ENCODE measurements at regions not wholly inside any gene's neighbourhood (a gene's known extent, or its start where the extent isn't known, plus 50 kb on each side); places are given as distances from the start of the nearest gene placed in this dataset.

GRCh38 chr12:124411953-124412645 is 117.2 kb downstream of the RFLNA start:
- DNase-seq, result no peak

GRCh38 chr12:124411281-124411878 is 116.5 kb downstream of the RFLNA start:
- DNase-seq, result no peak

- no peak for DNase-seq
Observed at GRCh38 chr12:124410354-124411175, 115.7 kb downstream of the RFLNA start.

GRCh38 chr12:124408822-124409517 is 114.1 kb downstream of the RFLNA start:
- peak; percentile 53 for DNase-seq

- no peak for DNase-seq
Observed at GRCh38 chr12:124407074-124407473, 112.2 kb downstream of the RFLNA start.

GRCh38 chr12:124406043-124406442 is 111.2 kb downstream of the RFLNA start:
- no peak for DNase-seq

- DNase-seq, result no peak
Observed at GRCh38 chr12:124405592-124405991, 110.7 kb downstream of the RFLNA start.

GRCh38 chr12:124405151-124405550 is 110.3 kb downstream of the RFLNA start:
- DNase-seq, result no peak

GRCh38 chr12:124404162-124404784 is 109.4 kb downstream of the RFLNA start:
- DNase-seq, result no peak

GRCh38 chr12:124403273-124403672 is 108.4 kb downstream of the RFLNA start:
- no peak for DNase-seq

GRCh38 chr12:124402248-124403066 is 107.6 kb downstream of the RFLNA start:
- no peak for DNase-seq

- peak; percentile 66 for DNase-seq
Observed at GRCh38 chr12:124401704-124402221, 106.9 kb downstream of the RFLNA start.

GRCh38 chr12:124400124-124400523 is 105.2 kb downstream of the RFLNA start:
- DNase-seq, result no peak

GRCh38 chr12:124399622-124400021 is 104.7 kb downstream of the RFLNA start:
- no peak for DNase-seq

GRCh38 chr12:124398578-124399227 is 103.8 kb downstream of the RFLNA start:
- no peak for DNase-seq

GRCh38 chr12:124397807-124398577 is 103.1 kb downstream of the RFLNA start:
- DNase-seq, result no peak

- no peak for DNase-seq
Observed at GRCh38 chr12:124397399-124397679, 102.4 kb downstream of the RFLNA start.

GRCh38 chr12:124396544-124397398 is 101.9 kb downstream of the RFLNA start:
- DNase-seq, result no peak

GRCh38 chr12:124395986-124396385 is 101.1 kb downstream of the RFLNA start:
- no peak for DNase-seq

Measured in left kidney (tissue), 1 donor.